Panc1 (cell line): ENCODE measurements at regions not wholly inside any gene's neighbourhood (a gene's known extent, or its start where the extent isn't known, plus 50 kb on each side); places are given as distances from the start of the nearest gene placed in this dataset.

Source experiments
- ATAC-seq: fragments of 200-7000 bp; cut with Tn5 transposase; 2 replicates; pipeline ENCODE4 v1.9.1; 2020; ENCODE audit warnings: mild to moderate bottlenecking, moderate library complexity
- BruUV-seq: library from RNA; stranded (reverse); fragments of 400-500 nt; replicated peaks from 2 replicates; lab custom pipeline; 2021; lab: Mats Ljungman, UMichigan
- CTCF ChIA-PET: fragments of 300-600 bp; sonication (Branson Sonifier 250); formaldehyde crosslinking; loops from one replicate; lab custom pipeline; 2022; ENCODE audit warnings: antibody characterized with exemption; lab: Charles Lee
- POLR2A ChIA-PET: fragments of 300-600 bp; sonication (Branson Sonifier 250); formaldehyde crosslinking; loops from one replicate; lab custom pipeline; 2022; ENCODE audit warnings: antibody characterized with exemption; lab: Charles Lee
- DNase-seq: peaks from one replicate; pipeline ENCODE4 v3.0.0-alpha.2; 2010; ENCODE audit warnings: low read depth, low spot score
- H3K27ac ChIP-seq: 2 replicates; pipeline ENCODE4 v1.5.1; 2011; ENCODE audit warnings: mild to moderate bottlenecking, low read length, inconsistent platforms
- H3K27me3 ChIP-seq: fragments of 200-500 bp; sonication (Bioruptor generic); 2 replicates; pipeline ENCODE4 v1.6.0; 2014; ENCODE audit warnings: low read length, inconsistent platforms; ENCODE audit not compliant: control insufficient read depth, insufficient read depth
- H3K36me3 ChIP-seq: fragments of 200-500 bp; sonication (Bioruptor generic); 2 replicates; pipeline ENCODE4 v1.5.1; 2014; ENCODE audit warnings: inconsistent platforms, mild to moderate bottlenecking, low read length, moderate library complexity; ENCODE audit not compliant: control insufficient read depth, insufficient read depth
- H3K4me1 ChIP-seq: 2 replicates; pipeline ENCODE4 v1.5.1; 2011; ENCODE audit warnings: inconsistent platforms, mild to moderate bottlenecking, low read length, moderate library complexity; ENCODE audit not compliant: control insufficient read depth, insufficient read depth
- H3K4me3 ChIP-seq, 2 experiments: 2 replicates each; pipeline ENCODE4 v1.5.1; 2011 to 2012; ENCODE audit warnings: low read depth in 2 of 2, low read length in 2 of 2, mild to moderate bottlenecking in 2 of 2, inconsistent platforms in 1 of 2, moderate library complexity in 1 of 2
- H3K9me3 ChIP-seq: fragments of 200-500 bp; sonication (Bioruptor generic); 2 replicates; pipeline ENCODE4 v1.5.1; 2014; ENCODE audit warnings: low read depth, mild to moderate bottlenecking, inconsistent platforms, low read length, moderate library complexity; ENCODE audit not compliant: control insufficient read depth, insufficient read depth
- POLR2AphosphoS5 ChIP-seq: IDR thresholded peaks from 2 replicates; pipeline ENCODE4 v1.6.1; 2012; ENCODE audit warnings: mild to moderate bottlenecking, low read depth, low read length, moderate library complexity
- REST ChIP-seq, 2 experiments: IDR thresholded peaks; 2 replicates each; pipeline ENCODE4 v1.6.1; 2011 to 2012; ENCODE audit warnings: low read depth in 2 of 2, control low read depth in 1 of 2, low read length in 1 of 2, mild to moderate bottlenecking in 1 of 2, moderate library complexity in 1 of 2; ENCODE audit not compliant: insufficient read depth in 1 of 2
- SIN3A ChIP-seq: IDR thresholded peaks from 2 replicates; pipeline ENCODE4 v1.6.1; 2012; ENCODE audit warnings: low read depth, mild to moderate bottlenecking, low read length, moderate library complexity, borderline replicate concordance; ENCODE audit not compliant: insufficient read depth
- TCF7L2 ChIP-seq: IDR thresholded peaks from 2 replicates; pipeline ENCODE4 v1.6.1; 2011; ENCODE audit warnings: mild to moderate bottlenecking, low read depth, low read length, inconsistent platforms
- in situ Hi-C: cut with HindIII; loops from 2 replicates; pipeline ENCODE4 v1.10.0; 2016; ENCODE audit warnings: low sequenced_read_pairs, low pct_unique_long_range_greater_than_20kb
- intact Hi-C: fragments of 100-400 bp; cut with micrococcal nuclease; formaldehyde crosslinking; loops from one replicate; pipeline ENCODE4 v1.10.0; 2022; ENCODE audit not compliant: unreplicated experiment
- TF ChIP-seq, protein P1 (sequence below): fragments of 450-650 bp; IDR thresholded peaks from 2 replicates; pipeline ENCODE4 v1.5.1; 2017; ENCODE audit warnings: mild to moderate bottlenecking

DNA sequence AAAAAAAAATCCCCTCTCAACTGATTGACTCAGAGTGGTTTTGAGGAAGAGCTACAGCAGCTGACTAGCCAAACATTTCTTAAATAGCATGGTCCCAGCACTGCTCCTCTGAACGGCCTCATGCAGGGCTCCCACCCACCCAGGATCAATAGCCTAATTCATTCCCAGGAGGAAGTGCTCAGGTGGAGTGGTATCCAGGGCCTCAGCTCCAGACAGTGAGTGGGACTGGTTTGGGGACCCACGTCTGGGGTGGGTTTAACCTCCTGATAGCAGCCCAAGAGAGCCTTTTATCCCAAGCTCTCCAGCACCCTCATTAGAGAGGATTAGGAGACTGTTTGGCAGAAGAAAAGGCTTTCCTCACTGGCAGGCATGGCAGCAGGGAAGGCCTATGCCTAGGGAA lies 68.5 kb upstream of the CDH5 start:
- BruUV-seq = no TSS peak
- POLR2A ChIA-PET = no interaction called here

DNA sequence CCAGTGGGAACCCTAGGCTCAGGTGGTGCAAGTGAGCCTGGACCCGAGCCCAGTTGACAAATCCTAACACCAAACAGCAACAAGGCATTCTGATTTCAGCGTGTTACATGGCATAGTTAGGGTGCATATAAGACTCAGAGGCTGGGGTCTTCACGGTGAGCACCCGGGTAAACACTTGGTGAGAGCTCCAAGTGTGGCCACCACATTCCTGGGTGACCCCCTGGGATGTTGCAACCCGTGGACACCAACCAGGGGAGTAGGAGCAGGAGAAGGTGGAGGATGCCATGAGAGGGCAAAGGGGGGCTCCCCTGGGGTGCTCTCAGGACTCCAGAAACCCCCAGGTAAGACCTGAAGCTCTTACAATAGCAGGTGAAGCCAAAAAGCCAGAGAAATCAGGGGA lies 69.9 kb upstream of the CDH5 start:
- no peaks in the 10 kb centered on the region for H3K9me3 ChIP-seq
- no peaks in the 10 kb centered on the region for H3K4me1 ChIP-seq
- CTCF ChIA-PET = no interaction called here
- in situ Hi-C loops (no loop called here), intact Hi-C loops (no loop called here)
- H3K36me3 ChIP-seq = no peaks in the 10 kb centered on the region
- H3K27ac ChIP-seq = no peak overlapping the region
- DNase-seq = no peak
- POLR2A ChIA-PET = interaction anchor here (0.5 kb wide), 1 partner anchor 62 kb away, joined by 6 read pairs; no protein-coding TSS in a partner anchor
- ATAC-seq = no peak
- no peaks in the 10 kb centered on the region; the same call in none of the 2 replicates for H3K27me3 ChIP-seq
- no TSS peak for BruUV-seq
- TF ChIP-seq TCF7L2 (no peak), SIN3A (no peak), REST (IDR thresholded peaks at IDR 0.05; ENCODE audit: insufficient read depth in 1 of 2, low read depth in 2 of 2, low read length in 1 of 2) (no peak), POLR2AphosphoS5 (no peak)
- TF ChIP-seq, protein P1, sequence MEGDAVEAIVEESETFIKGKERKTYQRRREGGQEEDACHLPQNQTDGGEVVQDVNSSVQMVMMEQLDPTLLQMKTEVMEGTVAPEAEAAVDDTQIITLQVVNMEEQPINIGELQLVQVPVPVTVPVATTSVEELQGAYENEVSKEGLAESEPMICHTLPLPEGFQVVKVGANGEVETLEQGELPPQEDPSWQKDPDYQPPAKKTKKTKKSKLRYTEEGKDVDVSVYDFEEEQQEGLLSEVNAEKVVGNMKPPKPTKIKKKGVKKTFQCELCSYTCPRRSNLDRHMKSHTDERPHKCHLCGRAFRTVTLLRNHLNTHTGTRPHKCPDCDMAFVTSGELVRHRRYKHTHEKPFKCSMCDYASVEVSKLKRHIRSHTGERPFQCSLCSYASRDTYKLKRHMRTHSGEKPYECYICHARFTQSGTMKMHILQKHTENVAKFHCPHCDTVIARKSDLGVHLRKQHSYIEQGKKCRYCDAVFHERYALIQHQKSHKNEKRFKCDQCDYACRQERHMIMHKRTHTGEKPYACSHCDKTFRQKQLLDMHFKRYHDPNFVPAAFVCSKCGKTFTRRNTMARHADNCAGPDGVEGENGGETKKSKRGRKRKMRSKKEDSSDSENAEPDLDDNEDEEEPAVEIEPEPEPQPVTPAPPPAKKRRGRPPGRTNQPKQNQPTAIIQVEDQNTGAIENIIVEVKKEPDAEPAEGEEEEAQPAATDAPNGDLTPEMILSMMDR = no peak
- no peak overlapping the region for H3K4me3 ChIP-seq

More for the DNA sequence above, 68.5 kb upstream of the CDH5 start:
- in situ Hi-C loops (no loop called here), intact Hi-C loops (no loop called here)
- no peak for TF ChIP-seq TCF7L2
- TF ChIP-seq POLR2AphosphoS5 = no peak
- TF ChIP-seq, protein P1 = no peak
- no peak for TF ChIP-seq SIN3A
- Histone ChIP-seq H3K27ac (no peak overlapping the region), H3K36me3 (no peaks in the 10 kb centered on the region), H3K9me3 (no peaks in the 10 kb centered on the region), H3K4me1 (no peaks in the 10 kb centered on the region), H3K4me3 (no peak overlapping the region), H3K27me3 (no peaks in the 10 kb centered on the region; the same call in none of the 2 replicates)
- ATAC-seq = no peak
- no peak for DNase-seq
- CTCF ChIA-PET = no interaction called here
